Liver (tissue), 7 donors: ENCODE measurements at regions not wholly inside any gene's neighbourhood (a gene's known extent, or its start where the extent isn't known, plus 50 kb on each side); places are given as distances from the start of the nearest gene placed in this dataset.
"Not testable (repeated sequence)": the region's sequence is repeated elsewhere in the genome, so short reads cannot be mapped to it uniquely, and the experiment has no call there.

Experiments used
- DNase-seq: peaks from one replicate; pipeline ENCODE4 v3.0.0-alpha.2; 2017; ENCODE audit warnings: low spot score
- H3K27ac ChIP-seq, 2 donors: one replicate each; pipeline ENCODE4 v1.7.0; 2013; ENCODE audit warnings: inconsistent platforms in 2 of 2, low read length in 2 of 2, control low read depth in 1 of 2, low read depth in 1 of 2, mild to moderate bottlenecking in 1 of 2
- H3K27me3 ChIP-seq, 4 donors: one replicate each; pipeline versions ENCODE4 v1.6.1 to v1.7.0; 2013; ENCODE audit warnings: low read length in 3 of 4, inconsistent platforms in 1 of 4, mild to moderate bottlenecking in 1 of 4, moderate library complexity in 1 of 4; ENCODE audit not compliant: control insufficient read depth in 4 of 4, insufficient read depth in 4 of 4
- H3K36me3 ChIP-seq, 4 donors: one replicate each; pipeline versions ENCODE4 v1.6.1 to v1.7.0; 2013; ENCODE audit warnings: low read length in 3 of 4, mild to moderate bottlenecking in 3 of 4, low read depth in 1 of 4, moderate library complexity in 1 of 4; ENCODE audit not compliant: control insufficient read depth in 4 of 4, insufficient read depth in 3 of 4
- H3K4me1 ChIP-seq, 4 donors: one replicate each; pipeline versions ENCODE4 v1.6.1 to v1.7.0; 2013; ENCODE audit warnings: low read length in 3 of 4, mild to moderate bottlenecking in 3 of 4, moderate library complexity in 1 of 4; ENCODE audit not compliant: control insufficient read depth in 4 of 4, insufficient read depth in 4 of 4
- H3K4me3 ChIP-seq, 3 donors: one replicate each; pipeline versions ENCODE4 v1.6.1 to v1.7.0; 2013; ENCODE audit warnings: low read length in 3 of 3, control low read depth in 1 of 3, low read depth in 1 of 3, mild to moderate bottlenecking in 1 of 3
- H3K9ac ChIP-seq, 2 donors: one replicate each; pipeline ENCODE4 v1.7.0; 2013; ENCODE audit warnings: low read length in 2 of 2, mild to moderate bottlenecking in 2 of 2, moderate library complexity in 2 of 2, control low read depth in 1 of 2, low read depth in 1 of 2
- H3K9me3 ChIP-seq, 4 donors: one replicate each; pipeline versions ENCODE4 v1.6.1 to v1.7.0; 2013; ENCODE audit warnings: low read length in 3 of 4; ENCODE audit not compliant: control insufficient read depth in 4 of 4
- ATF3 ChIP-seq: IDR thresholded peaks from 2 replicates; pipeline ENCODE4 v1.6.1; 2016; ENCODE audit warnings: antibody characterized with exemption
- EGR1 ChIP-seq, 2 donors: IDR thresholded peaks; 2 replicates each; pipeline ENCODE4 v1.6.1; 2016 to 2018; ENCODE audit warnings: antibody characterized with exemption in 2 of 2, low read depth in 2 of 2
- FOXA1 ChIP-seq: IDR thresholded peaks from 2 replicates; pipeline ENCODE4 v1.6.1; 2016; ENCODE audit warnings: antibody characterized with exemption
- HNF4A ChIP-seq, 2 donors: conservative IDR thresholded peaks; 2 replicates each; pipeline ENCODE4 v1.6.1; 2016; ENCODE audit warnings: antibody characterized with exemption in 2 of 2, mild to moderate bottlenecking in 2 of 2
- HNF4G ChIP-seq: IDR thresholded peaks from 2 replicates; pipeline ENCODE4 v1.6.1; 2016; ENCODE audit warnings: antibody characterized with exemption
- NR2F2 ChIP-seq: IDR thresholded peaks from 2 replicates; pipeline ENCODE4 v1.6.1; 2016; ENCODE audit warnings: antibody characterized with exemption
- REST ChIP-seq: IDR thresholded peaks from 2 replicates; pipeline ENCODE4 v1.6.1; 2016; ENCODE audit warnings: antibody characterized with exemption, mild to moderate bottlenecking
- RXRA ChIP-seq, 2 donors: IDR thresholded peaks; 2 replicates each; pipeline ENCODE4 v1.6.1; 2017 to 2018; ENCODE audit warnings: antibody characterized with exemption in 2 of 2, mild to moderate bottlenecking in 1 of 2
- SP1 ChIP-seq: IDR thresholded peaks from 2 replicates; pipeline ENCODE4 v1.6.1; 2018; ENCODE audit warnings: antibody characterized with exemption, mild to moderate bottlenecking
- YY1 ChIP-seq: IDR thresholded peaks from 2 replicates; pipeline ENCODE4 v1.6.1; 2016; ENCODE audit warnings: antibody characterized with exemption, mild to moderate bottlenecking
- ZBTB33 ChIP-seq: IDR thresholded peaks from 2 replicates; pipeline ENCODE4 v1.6.1; 2016; ENCODE audit warnings: antibody characterized with exemption
- WGBS: extraction: QIAGEN DNeasy Blood & Tissue Kit; methylation state at CpG from one replicate; pipeline ENCODE4 v1.1.7; 2013; 5-methylcytosine and 5-hydroxymethylcytosine counted together
- donor health status: healthy.
- donor health status: healthy.
- donor health status: healthy.
- donor health status: healthy.

GRCh38 chr5:145450286-145450885, 384.8 kb downstream of the PRELID2 start (continued):
- no peak for TF ChIP-seq REST
- no peak for TF ChIP-seq HNF4G
- TF ChIP-seq ZBTB33 = no peak
- no peak for TF ChIP-seq HNF4A (conservative IDR thresholded peaks at IDR 0.05)
- TF ChIP-seq FOXA1 = no peak

- H3K27me3 ChIP-seq = no peaks in the 10 kb centered on the region
- H3K27ac ChIP-seq = no peak overlapping the region
- no peaks in the 10 kb centered on the region for H3K4me1 ChIP-seq
- TF ChIP-seq EGR1 (IDR thresholded peaks at IDR 0.05; ENCODE audit: low read depth in 2 of 2) = no peak
- TF ChIP-seq ZBTB33 = no peak
- no peaks in the 10 kb centered on the region for H3K36me3 ChIP-seq
- no peak for DNase-seq
- H3K9me3 ChIP-seq = no peaks in the 10 kb centered on the region
- H3K4me3 ChIP-seq = no peak overlapping the region
- no peak overlapping the region for H3K9ac ChIP-seq
- WGBS = 70% methylated on average over 4 of the region's 4 CpGs
Measured at GRCh38 chr5:145449794-145450193, 385.3 kb downstream of the PRELID2 start.

- H3K9me3 ChIP-seq, H3K27ac ChIP-seq, H3K36me3 ChIP-seq, H3K27me3 ChIP-seq, DNase-seq, H3K4me1 ChIP-seq, H3K4me3 ChIP-seq, H3K9ac ChIP-seq: not testable (repeated sequence)
- WGBS = 87% methylated on average over 3 of the region's 3 CpGs
Measured at GRCh38 chr5:145446875-145447274, 388.3 kb downstream of the PRELID2 start.

- no peaks in the 10 kb centered on the region for H3K27me3 ChIP-seq
- no peak for DNase-seq
- no peaks in the 10 kb centered on the region for H3K36me3 ChIP-seq
- no peaks in the 10 kb centered on the region for H3K4me1 ChIP-seq
- no peak overlapping the region for H3K27ac ChIP-seq
- H3K4me3 ChIP-seq = no peak overlapping the region
- WGBS = 88% methylated on average over 5 of the region's 5 CpGs
- H3K9ac ChIP-seq = no peak overlapping the region
- no peaks in the 10 kb centered on the region for H3K9me3 ChIP-seq
- TF ChIP-seq REST (no peak), FOXA1 (no peak), EGR1 (IDR thresholded peaks at IDR 0.05; ENCODE audit: low read depth in 2 of 2) (no peak), YY1 (no peak), ZBTB33 (no peak), ATF3 (no peak), HNF4A (conservative IDR thresholded peaks at IDR 0.05) (no peak), RXRA (IDR thresholded peaks at IDR 0.05) (no peak), NR2F2 (no peak), SP1 (no peak)
Measured at GRCh38 chr5:145446412-145446811, 388.7 kb downstream of the PRELID2 start.
